PFSK-1 (cell line): ENCODE measurements at regions not wholly inside any gene's neighbourhood (a gene's known extent, or its start where the extent isn't known, plus 50 kb on each side); places are given as distances from the start of the nearest gene placed in this dataset.

Experiments
- REST ChIP-seq, 2 experiments: IDR thresholded peaks; 2 replicates each; pipeline versions ENCODE4 v1.6.1 to v1.8.0; 2011 to 2012; ENCODE audit warnings: low read depth in 2 of 2, low read length in 2 of 2, control low read depth in 1 of 2, inconsistent platforms in 1 of 2, mild to moderate bottlenecking in 1 of 2, moderate library complexity in 1 of 2; ENCODE audit not compliant: insufficient read depth in 1 of 2
- SIN3A ChIP-seq: IDR thresholded peaks from 2 replicates; pipeline ENCODE4 v1.6.1; 2012; ENCODE audit warnings: mild to moderate bottlenecking, low read length, moderate library complexity, borderline replicate concordance; ENCODE audit not compliant: insufficient read depth

- TF ChIP-seq SIN3A (no peak), REST (IDR thresholded peaks at IDR 0.05; ENCODE audit: insufficient read depth in 1 of 2, low read depth in 2 of 2, low read length in 2 of 2) (no peak)
Observed at GRCh38 chr21:27291006-27291405, 324.1 kb upstream of the ADAMTS5 start.
